T-helper 1 cell treated with Interleukin-12 subunit alpha and Interleukin-12 subunit beta and Interleukin-4 antibody, amounts not matched to agents 30 μg/mL and 1 μg/mL, for 36 hours (primary cell): ENCODE measurements at regions not wholly inside any gene's neighbourhood (a gene's known extent, or its start where the extent isn't known, plus 50 kb on each side); places are given as distances from the start of the nearest gene placed in this dataset.

Experiments used
- H3K27ac Mint-ChIP-seq: one replicate; pipeline ENCODE4 v1.8.0; 2021; ENCODE audit warnings: mild to moderate bottlenecking, mixed read lengths
- H3K27me3 Mint-ChIP-seq: one replicate; pipeline ENCODE4 v1.8.0; 2021; ENCODE audit warnings: low read depth, mixed read lengths
- H3K36me3 Mint-ChIP-seq: one replicate; pipeline ENCODE4 v1.8.0; 2021; ENCODE audit warnings: low read depth, mixed read lengths
- H3K4me1 Mint-ChIP-seq: one replicate; pipeline ENCODE4 v1.8.0; 2021; ENCODE audit warnings: low read depth, mixed read lengths
- H3K4me3 Mint-ChIP-seq: one replicate; pipeline ENCODE4 v1.8.0; 2021; ENCODE audit warnings: mild to moderate bottlenecking, moderate library complexity, mixed read lengths
- H3K9me3 Mint-ChIP-seq: one replicate; pipeline ENCODE4 v1.8.0; 2021; ENCODE audit warnings: mixed read lengths

- no peaks in the 10 kb centered on the region for H3K36me3 Mint-ChIP-seq
- no peaks in the 10 kb centered on the region for H3K4me1 Mint-ChIP-seq
- no peaks in the 10 kb centered on the region for H3K27me3 Mint-ChIP-seq
- H3K9me3 Mint-ChIP-seq: no peaks in the 10 kb centered on the region
- no peak overlapping the region for H3K27ac Mint-ChIP-seq
- H3K4me3 Mint-ChIP-seq: no peak overlapping the region
Measured at GRCh38 chr16:5386989-5387388, 289.4 kb upstream of the EEF2KMT start.

- Mint-ChIP-seq H3K27me3 (no peaks in the 10 kb centered on the region), H3K27ac (no peak overlapping the region), H3K4me3 (no peak overlapping the region), H3K4me1 (no peaks in the 10 kb centered on the region), H3K9me3 (no peaks in the 10 kb centered on the region), H3K36me3 (no peaks in the 10 kb centered on the region)
Measured at GRCh38 chr16:5385811-5386210, 288.2 kb upstream of the EEF2KMT start.

GRCh38 chr16:5385115-5385514 is 287.5 kb upstream of the EEF2KMT start:
- no peak overlapping the region for H3K27ac Mint-ChIP-seq
- no peak overlapping the region for H3K4me3 Mint-ChIP-seq
- no peaks in the 10 kb centered on the region for H3K36me3 Mint-ChIP-seq
- H3K9me3 Mint-ChIP-seq: no peaks in the 10 kb centered on the region
- H3K4me1 Mint-ChIP-seq: no peaks in the 10 kb centered on the region
- no peaks in the 10 kb centered on the region for H3K27me3 Mint-ChIP-seq

GRCh38 chr16:5383737-5384136 is 286.1 kb upstream of the EEF2KMT start:
- Mint-ChIP-seq H3K4me1 (no peaks in the 10 kb centered on the region), H3K4me3 (no peak overlapping the region), H3K9me3 (no peaks in the 10 kb centered on the region), H3K27ac (no peak overlapping the region), H3K27me3 (no peaks in the 10 kb centered on the region), H3K36me3 (no peaks in the 10 kb centered on the region)

- Mint-ChIP-seq H3K9me3 (no peaks in the 10 kb centered on the region), H3K4me1 (no peaks in the 10 kb centered on the region), H3K36me3 (no peaks in the 10 kb centered on the region), H3K27ac (no peak overlapping the region), H3K27me3 (no peaks in the 10 kb centered on the region), H3K4me3 (no peak overlapping the region)
Measured at GRCh38 chr16:5382484-5382883, 284.9 kb upstream of the EEF2KMT start.

GRCh38 chr16:5381481-5381880 is 283.9 kb upstream of the EEF2KMT start:
- Mint-ChIP-seq H3K27ac (no peak overlapping the region), H3K9me3 (no peaks in the 10 kb centered on the region), H3K27me3 (no peaks in the 10 kb centered on the region), H3K4me3 (no peak overlapping the region), H3K36me3 (no peaks in the 10 kb centered on the region), H3K4me1 (no peaks in the 10 kb centered on the region)

GRCh38 chr16:5379954-5380353 is 282.4 kb upstream of the EEF2KMT start:
- no peaks in the 10 kb centered on the region for H3K27me3 Mint-ChIP-seq
- no peak overlapping the region for H3K4me3 Mint-ChIP-seq
- no peak overlapping the region for H3K27ac Mint-ChIP-seq
- H3K9me3 Mint-ChIP-seq: no peaks in the 10 kb centered on the region
- no peaks in the 10 kb centered on the region for H3K4me1 Mint-ChIP-seq
- no peaks in the 10 kb centered on the region for H3K36me3 Mint-ChIP-seq

DNA sequence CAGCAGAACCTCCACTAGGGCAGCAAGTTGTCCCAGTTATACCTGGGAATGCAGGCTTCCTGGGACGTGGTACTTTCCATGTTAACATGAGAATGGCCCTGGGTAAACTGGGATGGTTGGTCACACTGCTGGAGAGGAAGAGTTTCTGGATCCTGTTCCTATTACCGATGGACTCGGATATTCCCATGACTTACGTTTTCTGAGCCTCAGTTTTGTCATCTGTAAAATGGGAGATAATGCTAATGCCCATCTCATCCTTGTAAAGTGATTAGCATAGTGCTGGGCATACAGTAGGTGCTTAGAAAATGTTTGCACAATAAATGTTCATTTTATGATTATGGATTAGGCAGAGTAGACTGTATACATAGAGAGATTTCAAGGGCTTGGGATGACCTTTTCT is 280.9 kb upstream of the EEF2KMT start:
- Mint-ChIP-seq H3K36me3 (no peaks in the 10 kb centered on the region), H3K9me3 (no peaks in the 10 kb centered on the region), H3K4me1 (no peaks in the 10 kb centered on the region), H3K4me3 (no peak overlapping the region), H3K27me3 (no peaks in the 10 kb centered on the region), H3K27ac (no peak overlapping the region)

GRCh38 chr16:5377280-5377898 is 279.8 kb upstream of the EEF2KMT start:
- Mint-ChIP-seq H3K27me3 (no peaks in the 10 kb centered on the region), H3K36me3 (no peaks in the 10 kb centered on the region), H3K9me3 (no peaks in the 10 kb centered on the region), H3K27ac (no peak overlapping the region), H3K4me3 (no peak overlapping the region), H3K4me1 (no peaks in the 10 kb centered on the region)

- H3K27me3 Mint-ChIP-seq: no peaks in the 10 kb centered on the region
- no peaks in the 10 kb centered on the region for H3K36me3 Mint-ChIP-seq
- H3K4me3 Mint-ChIP-seq: no peak overlapping the region
- H3K27ac Mint-ChIP-seq: no peak overlapping the region
- no peaks in the 10 kb centered on the region for H3K4me1 Mint-ChIP-seq
- H3K9me3 Mint-ChIP-seq: no peaks in the 10 kb centered on the region
Measured at GRCh38 chr16:5374184-5374583, 276.6 kb upstream of the EEF2KMT start.

- Mint-ChIP-seq H3K36me3 (no peaks in the 10 kb centered on the region), H3K4me1 (no peaks in the 10 kb centered on the region), H3K9me3 (no peaks in the 10 kb centered on the region), H3K4me3 (no peak overlapping the region), H3K27me3 (no peaks in the 10 kb centered on the region), H3K27ac (no peak overlapping the region)
Measured at GRCh38 chr16:5367951-5368350, 270.4 kb upstream of the EEF2KMT start.

DNA sequence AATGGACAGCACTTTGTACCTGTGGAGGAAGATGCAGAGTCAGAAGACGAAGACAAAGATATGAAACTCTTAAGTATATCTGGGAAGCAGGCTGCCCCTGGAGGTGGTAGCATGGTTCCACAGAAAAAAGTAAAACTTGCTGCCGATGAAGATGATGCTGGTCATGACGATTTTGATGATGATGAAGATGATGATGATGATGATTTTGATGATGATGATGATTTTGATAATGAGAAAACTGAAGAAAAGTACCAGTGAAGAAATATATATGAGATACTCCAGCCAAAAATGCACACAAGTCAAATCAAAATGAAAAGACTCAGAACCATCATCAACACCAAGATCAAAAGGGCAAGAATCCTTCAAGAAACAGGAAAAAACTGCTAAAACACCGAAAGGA is 268.5 kb upstream of the EEF2KMT start:
- no peaks in the 10 kb centered on the region for H3K27me3 Mint-ChIP-seq
- H3K36me3 Mint-ChIP-seq: no peaks in the 10 kb centered on the region

DNA sequence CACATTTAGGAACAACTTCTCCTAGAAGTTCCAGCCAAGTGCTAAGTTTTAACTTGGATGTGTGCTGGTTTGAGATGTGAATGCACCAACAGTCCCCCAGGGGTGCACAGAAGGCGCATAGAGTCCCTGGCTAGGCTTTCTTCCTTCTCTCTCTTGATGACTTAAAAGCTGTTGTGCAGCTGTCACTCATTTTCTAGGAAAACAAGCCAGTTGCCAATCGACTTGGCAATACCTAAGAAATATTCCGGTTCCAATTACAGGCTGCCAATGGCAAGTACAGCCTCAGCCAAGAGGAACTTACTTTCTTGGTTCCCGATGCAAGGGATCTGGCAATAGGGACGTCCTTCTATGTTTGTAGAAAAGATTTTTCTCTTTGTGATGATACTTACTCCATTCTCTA is 266.6 kb upstream of the EEF2KMT start:
- no peaks in the 10 kb centered on the region for H3K27me3 Mint-ChIP-seq
- H3K27ac Mint-ChIP-seq: no peak overlapping the region
- no peak overlapping the region for H3K4me3 Mint-ChIP-seq
- H3K36me3 Mint-ChIP-seq: no peaks in the 10 kb centered on the region
- no peaks in the 10 kb centered on the region for H3K9me3 Mint-ChIP-seq
- H3K4me1 Mint-ChIP-seq: no peaks in the 10 kb centered on the region

More for the DNA sequence above, 268.5 kb upstream of the EEF2KMT start:
- no peaks in the 10 kb centered on the region for H3K4me1 Mint-ChIP-seq
- H3K4me3 Mint-ChIP-seq: no peak overlapping the region
- H3K27ac Mint-ChIP-seq: no peak overlapping the region
- no peaks in the 10 kb centered on the region for H3K9me3 Mint-ChIP-seq

DNA sequence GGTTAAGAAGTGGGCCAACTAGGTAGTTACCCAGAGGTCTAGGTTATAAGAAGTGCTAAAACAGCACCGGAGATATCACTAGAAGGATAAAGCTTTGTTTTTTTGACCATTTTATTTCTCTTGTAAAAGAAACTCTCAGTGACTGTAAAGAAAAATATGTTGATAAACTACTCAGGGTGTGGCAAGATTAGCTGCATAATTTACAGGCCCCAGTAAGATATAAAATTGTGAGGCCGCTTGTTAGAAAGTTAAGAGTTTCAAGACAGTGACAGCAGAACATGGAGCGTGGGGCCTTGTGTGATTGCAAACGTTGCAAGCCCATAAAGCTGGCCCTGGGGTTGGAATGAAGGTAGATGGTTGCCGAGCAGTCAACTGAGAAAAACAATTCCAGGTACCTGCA is 263.7 kb upstream of the EEF2KMT start:
- Mint-ChIP-seq H3K4me3 (no peak overlapping the region), H3K9me3 (no peaks in the 10 kb centered on the region), H3K36me3 (no peaks in the 10 kb centered on the region), H3K27ac (no peak overlapping the region), H3K4me1 (no peaks in the 10 kb centered on the region), H3K27me3 (no peaks in the 10 kb centered on the region)

DNA sequence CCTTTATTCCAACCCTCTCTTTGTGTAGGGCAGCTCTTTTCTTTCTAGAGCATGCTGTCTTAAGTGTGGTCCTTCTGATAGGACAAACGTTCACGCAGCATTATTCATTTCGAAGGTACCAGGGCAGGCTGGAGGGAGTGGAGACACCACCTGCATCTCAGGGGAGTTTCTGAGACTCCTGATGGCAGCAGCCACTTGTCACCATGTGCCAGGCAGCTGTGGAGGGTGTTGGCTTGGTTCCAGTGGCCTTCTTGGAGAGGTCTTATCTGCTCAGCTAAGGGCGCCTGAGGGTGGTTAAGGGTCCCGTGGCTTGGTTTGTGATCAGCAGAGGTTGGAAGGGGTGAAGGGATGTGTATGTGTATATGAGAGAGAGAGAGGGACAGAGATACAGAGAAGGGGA is 257.1 kb upstream of the EEF2KMT start:
- no peaks in the 10 kb centered on the region for H3K9me3 Mint-ChIP-seq

More for the DNA sequence above, 257.1 kb upstream of the EEF2KMT start:
- no peak overlapping the region for H3K4me3 Mint-ChIP-seq
- H3K36me3 Mint-ChIP-seq: no peaks in the 10 kb centered on the region
- H3K27ac Mint-ChIP-seq: no peak overlapping the region
- no peaks in the 10 kb centered on the region for H3K4me1 Mint-ChIP-seq
- H3K27me3 Mint-ChIP-seq: no peaks in the 10 kb centered on the region
